NCI-H345 treated with DMSO at 0.1 percent for 48 hours (cell line): ENCODE measurements at regions not wholly inside any gene's neighbourhood (a gene's known extent, or its start where the extent isn't known, plus 50 kb on each side); places are given as distances from the start of the nearest gene placed in this dataset.
"Not testable (repeated sequence)": the region's sequence is repeated elsewhere in the genome, so short reads cannot be mapped to it uniquely, and the experiment has no call there.

Source experiments
- DNase-seq: peaks from one replicate; lab custom pipeline; 2025; ENCODE audit not compliant: unreplicated experiment; lab: John Stamatoyannopoulos, UW

- no peak for DNase-seq
Observed at GRCh38 chr5:125484272-125484741, 737.9 kb upstream of the ZNF608 start.

GRCh38 chr5:125484742-125485641 lies 738.6 kb upstream of the ZNF608 start:
- DNase-seq, result peak; percentile 45

- no peak for DNase-seq
Observed at GRCh38 chr5:125485771-125486170, 739.3 kb upstream of the ZNF608 start.

- DNase-seq, result no peak
Observed at GRCh38 chr5:125486634-125487033, 740.2 kb upstream of the ZNF608 start.

GRCh38 chr5:125487231-125487630 lies 740.8 kb upstream of the ZNF608 start:
- DNase-seq, result no peak

- DNase-seq, result not testable (repeated sequence)
Observed at GRCh38 chr5:125487652-125488051, 741.2 kb upstream of the ZNF608 start.

GRCh38 chr5:125489146-125489545 lies 742.7 kb upstream of the ZNF608 start:
- DNase-seq, result no peak

GRCh38 chr5:125491986-125492492 lies 745.6 kb upstream of the ZNF608 start:
- DNase-seq, result no peak

GRCh38 chr5:125492977-125493376 lies 746.5 kb upstream of the ZNF608 start:
- DNase-seq, result no peak

- no peak for DNase-seq
Observed at GRCh38 chr5:125496393-125496792, 750.0 kb upstream of the ZNF608 start.

- DNase-seq, result no peak
Observed at GRCh38 chr5:125497651-125498050, 751.2 kb upstream of the ZNF608 start.

GRCh38 chr5:125499636-125500332 lies 753.3 kb upstream of the ZNF608 start:
- DNase-seq, result no peak

GRCh38 chr5:125501396-125501795 lies 755.0 kb upstream of the ZNF608 start:
- no peak for DNase-seq

GRCh38 chr5:125503946-125504345 lies 757.5 kb upstream of the ZNF608 start:
- no peak for DNase-seq

GRCh38 chr5:125505115-125505514 lies 758.7 kb upstream of the ZNF608 start:
- DNase-seq, result no peak

GRCh38 chr5:125506124-125506523 lies 759.7 kb upstream of the ZNF608 start:
- DNase-seq, result no peak

GRCh38 chr5:125508225-125508624 lies 761.8 kb upstream of the ZNF608 start:
- DNase-seq, result no peak

GRCh38 chr5:125510651-125511050 lies 764.2 kb upstream of the ZNF608 start:
- no peak for DNase-seq

- DNase-seq, result no peak
Observed at GRCh38 chr5:125517973-125518550, 771.6 kb upstream of the ZNF608 start.

- no peak for DNase-seq
Observed at GRCh38 chr5:125521289-125521688, 774.9 kb upstream of the ZNF608 start.

GRCh38 chr5:125525356-125525755 lies 778.9 kb upstream of the ZNF608 start:
- DNase-seq, result no peak

GRCh38 chr5:125526966-125527365 lies 780.5 kb upstream of the ZNF608 start:
- no peak for DNase-seq
